Osteocyte (in vitro differentiated cells): ENCODE measurements at regions not wholly inside any gene's neighbourhood (a gene's known extent, or its start where the extent isn't known, plus 50 kb on each side); places are given as distances from the start of the nearest gene placed in this dataset.

Source experiments
- DNase-seq: peaks from one replicate; pipeline ENCODE4 v3.0.0; 2021; ENCODE audit warnings: mixed read lengths; ENCODE audit not compliant: unreplicated experiment; ENCODE audit errors: extremely low spot score
- H3K27ac Mint-ChIP-seq: one replicate; pipeline ENCODE4 v1.8.0; 2021; ENCODE audit warnings: mild to moderate bottlenecking, mixed read lengths; ENCODE audit not compliant: unreplicated experiment
- H3K27me3 Mint-ChIP-seq: one replicate; pipeline ENCODE4 v1.8.0; 2021; ENCODE audit warnings: mixed read lengths; ENCODE audit not compliant: unreplicated experiment
- H3K36me3 Mint-ChIP-seq: one replicate; pipeline ENCODE4 v1.8.0; 2021; ENCODE audit warnings: mixed read lengths; ENCODE audit not compliant: unreplicated experiment
- H3K4me1 Mint-ChIP-seq: one replicate; pipeline ENCODE4 v1.8.0; 2021; ENCODE audit warnings: mixed read lengths; ENCODE audit not compliant: unreplicated experiment
- H3K4me3 Mint-ChIP-seq: one replicate; pipeline ENCODE4 v1.8.0; 2021; ENCODE audit warnings: mild to moderate bottlenecking, moderate library complexity, mixed read lengths; ENCODE audit not compliant: unreplicated experiment
- H3K9me3 Mint-ChIP-seq: one replicate; pipeline ENCODE4 v1.8.0; 2021; ENCODE audit warnings: mixed read lengths; ENCODE audit not compliant: unreplicated experiment
- CTCF ChIP-seq: fragments of 200-600 bp; sonication (generic); IDR thresholded peaks from 2 replicates; pipeline ENCODE4 v1.5.0; 2021; ENCODE audit warnings: antibody characterized with exemption, mild to moderate bottlenecking, moderate library complexity

GRCh38 chr16:48487287-48487686 is 102.1 kb upstream of the SIAH1 start:
- Mint-ChIP-seq H3K9me3 (peaks cover 4% of the 10 kb centered on the region), H3K4me1 (peaks cover 27% of the 10 kb centered on the region), H3K27ac (no peak overlapping the region), H3K36me3 (no peaks in the 10 kb centered on the region), H3K27me3 (peaks cover 26% of the 10 kb centered on the region), H3K4me3 (no peak overlapping the region)
- no peak for DNase-seq
- no peak for TF ChIP-seq CTCF

- Mint-ChIP-seq H3K9me3 (no peaks in the 10 kb centered on the region), H3K27me3 (peaks cover 21% of the 10 kb centered on the region), H3K36me3 (no peaks in the 10 kb centered on the region), H3K27ac (no peak overlapping the region), H3K4me3 (no peak overlapping the region), H3K4me1 (peaks cover 12% of the 10 kb centered on the region)
- no peak for TF ChIP-seq CTCF
- no peak for DNase-seq
Measured at GRCh38 chr16:48481772-48482171, 96.6 kb upstream of the SIAH1 start.

GRCh38 chr16:48481211-48481610 is 96.0 kb upstream of the SIAH1 start:
- no peaks in the 10 kb centered on the region for H3K9me3 Mint-ChIP-seq
- no peaks in the 10 kb centered on the region for H3K36me3 Mint-ChIP-seq
- H3K27me3 Mint-ChIP-seq = peaks cover 21% of the 10 kb centered on the region
- H3K4me3 Mint-ChIP-seq = no peak overlapping the region
- no peak overlapping the region for H3K27ac Mint-ChIP-seq
- peaks cover 12% of the 10 kb centered on the region for H3K4me1 Mint-ChIP-seq
- TF ChIP-seq CTCF = no peak
- no peak for DNase-seq

- no peak for DNase-seq
- peaks cover 12% of the 10 kb centered on the region for H3K4me1 Mint-ChIP-seq
- no peak overlapping the region for H3K27ac Mint-ChIP-seq
Measured at GRCh38 chr16:48479955-48480354, 94.7 kb upstream of the SIAH1 start.

GRCh38 chr16:48479329-48479728 is 94.1 kb upstream of the SIAH1 start:
- Mint-ChIP-seq H3K27ac (no peak overlapping the region), H3K4me3 (no peak overlapping the region), H3K4me1 (peaks cover 9% of the 10 kb centered on the region), H3K27me3 (peaks cover 18% of the 10 kb centered on the region), H3K36me3 (no peaks in the 10 kb centered on the region), H3K9me3 (no peaks in the 10 kb centered on the region)
- TF ChIP-seq CTCF = no peak
- no peak for DNase-seq

More at GRCh38 chr16:48479955-48480354, 94.7 kb upstream of the SIAH1 start:
- Mint-ChIP-seq H3K4me3 (no peak overlapping the region), H3K27me3 (peaks cover 21% of the 10 kb centered on the region), H3K36me3 (no peaks in the 10 kb centered on the region), H3K9me3 (no peaks in the 10 kb centered on the region)
- no peak for TF ChIP-seq CTCF
